ENCODE measurements at regions not wholly inside any gene's neighbourhood (a gene's known extent, or its start where the extent isn't known, plus 50 kb on each side); places are given as distances from the start of the nearest gene placed in this dataset.

DNA sequence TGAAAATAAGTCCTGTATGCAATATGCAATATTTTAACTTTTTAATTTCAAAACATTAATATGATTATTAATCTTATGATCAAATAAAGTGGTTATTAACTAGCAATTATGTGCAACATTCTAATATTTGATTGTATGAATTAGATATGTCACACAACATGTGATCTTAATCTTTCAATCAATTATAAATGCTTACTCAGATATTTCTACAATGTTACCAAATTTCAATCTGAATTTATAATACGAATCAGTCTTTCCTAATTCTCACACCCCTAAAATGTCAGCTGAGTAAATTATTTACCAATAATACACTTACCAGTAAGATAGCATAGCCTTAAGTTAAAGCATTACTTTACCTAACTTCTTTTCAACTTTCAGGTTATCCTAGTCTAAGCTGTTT lies 186.3 kb downstream of the CALCRL start:
- TF ChIP-seq, protein P1, sequence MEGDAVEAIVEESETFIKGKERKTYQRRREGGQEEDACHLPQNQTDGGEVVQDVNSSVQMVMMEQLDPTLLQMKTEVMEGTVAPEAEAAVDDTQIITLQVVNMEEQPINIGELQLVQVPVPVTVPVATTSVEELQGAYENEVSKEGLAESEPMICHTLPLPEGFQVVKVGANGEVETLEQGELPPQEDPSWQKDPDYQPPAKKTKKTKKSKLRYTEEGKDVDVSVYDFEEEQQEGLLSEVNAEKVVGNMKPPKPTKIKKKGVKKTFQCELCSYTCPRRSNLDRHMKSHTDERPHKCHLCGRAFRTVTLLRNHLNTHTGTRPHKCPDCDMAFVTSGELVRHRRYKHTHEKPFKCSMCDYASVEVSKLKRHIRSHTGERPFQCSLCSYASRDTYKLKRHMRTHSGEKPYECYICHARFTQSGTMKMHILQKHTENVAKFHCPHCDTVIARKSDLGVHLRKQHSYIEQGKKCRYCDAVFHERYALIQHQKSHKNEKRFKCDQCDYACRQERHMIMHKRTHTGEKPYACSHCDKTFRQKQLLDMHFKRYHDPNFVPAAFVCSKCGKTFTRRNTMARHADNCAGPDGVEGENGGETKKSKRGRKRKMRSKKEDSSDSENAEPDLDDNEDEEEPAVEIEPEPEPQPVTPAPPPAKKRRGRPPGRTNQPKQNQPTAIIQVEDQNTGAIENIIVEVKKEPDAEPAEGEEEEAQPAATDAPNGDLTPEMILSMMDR (IDR thresholded peaks at IDR 0.05; ENCODE audit: insufficient read depth, low read length), result no peak
- TF ChIP-seq POLR2AphosphoS5 (IDR thresholded peaks at IDR 0.05; ENCODE audit: low read depth), result no peak
- no peak for TF ChIP-seq GABPA (IDR thresholded peaks at IDR 0.05; ENCODE audit: low read depth)
- TF ChIP-seq SPI1 (IDR thresholded peaks at IDR 0.05; ENCODE audit: borderline replicate concordance, low read depth), result no peak
- TF ChIP-seq, protein P2, sequence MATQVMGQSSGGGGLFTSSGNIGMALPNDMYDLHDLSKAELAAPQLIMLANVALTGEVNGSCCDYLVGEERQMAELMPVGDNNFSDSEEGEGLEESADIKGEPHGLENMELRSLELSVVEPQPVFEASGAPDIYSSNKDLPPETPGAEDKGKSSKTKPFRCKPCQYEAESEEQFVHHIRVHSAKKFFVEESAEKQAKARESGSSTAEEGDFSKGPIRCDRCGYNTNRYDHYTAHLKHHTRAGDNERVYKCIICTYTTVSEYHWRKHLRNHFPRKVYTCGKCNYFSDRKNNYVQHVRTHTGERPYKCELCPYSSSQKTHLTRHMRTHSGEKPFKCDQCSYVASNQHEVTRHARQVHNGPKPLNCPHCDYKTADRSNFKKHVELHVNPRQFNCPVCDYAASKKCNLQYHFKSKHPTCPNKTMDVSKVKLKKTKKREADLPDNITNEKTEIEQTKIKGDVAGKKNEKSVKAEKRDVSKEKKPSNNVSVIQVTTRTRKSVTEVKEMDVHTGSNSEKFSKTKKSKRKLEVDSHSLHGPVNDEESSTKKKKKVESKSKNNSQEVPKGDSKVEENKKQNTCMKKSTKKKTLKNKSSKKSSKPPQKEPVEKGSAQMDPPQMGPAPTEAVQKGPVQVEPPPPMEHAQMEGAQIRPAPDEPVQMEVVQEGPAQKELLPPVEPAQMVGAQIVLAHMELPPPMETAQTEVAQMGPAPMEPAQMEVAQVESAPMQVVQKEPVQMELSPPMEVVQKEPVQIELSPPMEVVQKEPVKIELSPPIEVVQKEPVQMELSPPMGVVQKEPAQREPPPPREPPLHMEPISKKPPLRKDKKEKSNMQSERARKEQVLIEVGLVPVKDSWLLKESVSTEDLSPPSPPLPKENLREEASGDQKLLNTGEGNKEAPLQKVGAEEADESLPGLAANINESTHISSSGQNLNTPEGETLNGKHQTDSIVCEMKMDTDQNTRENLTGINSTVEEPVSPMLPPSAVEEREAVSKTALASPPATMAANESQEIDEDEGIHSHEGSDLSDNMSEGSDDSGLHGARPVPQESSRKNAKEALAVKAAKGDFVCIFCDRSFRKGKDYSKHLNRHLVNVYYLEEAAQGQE (IDR thresholded peaks at IDR 0.05; ENCODE audit: insufficient replicate concordance, low read depth), result no peak
